Spleen (tissue), 11 donors: ENCODE measurements at regions not wholly inside any gene's neighbourhood (a gene's known extent, or its start where the extent isn't known, plus 50 kb on each side); places are given as distances from the start of the nearest gene placed in this dataset.

Source experiments
- DNase-seq: peaks from one replicate; pipeline ENCODE4 v3.0.0-alpha.2; 2020
- H3K27ac ChIP-seq, 8 donors: fragments of 200-600 bp; sonication (generic) in 7 of 8; 1 replicate in 4 of 8; 2 replicates in 4 of 8; pipeline versions ENCODE4 v1.5.0 to v1.8.0; 2016 to 2021; ENCODE audit warnings: inconsistent platforms in 4 of 8, mild to moderate bottlenecking in 4 of 8, moderate library complexity in 1 of 8
- H3K27me3 ChIP-seq, 7 donors: fragments of 200-600 bp; sonication (generic) in 6 of 7; replicated peaks in 1 of 7; 1 replicate in 4 of 7; 2 replicates in 3 of 7; pipeline versions ENCODE4 v1.5.0 to v1.8.0; 2016 to 2021; ENCODE audit warnings: inconsistent platforms in 3 of 7, mild to moderate bottlenecking in 1 of 7
- H3K36me3 ChIP-seq, 6 donors: fragments of 200-600 bp; sonication (generic) in 5 of 6; 1 replicate in 4 of 6; 2 replicates in 2 of 6; pipeline versions ENCODE4 v1.5.0 to v1.8.0; 2016 to 2021; ENCODE audit warnings: inconsistent platforms in 2 of 6
- H3K4me1 ChIP-seq, 6 donors: fragments of 200-600 bp; sonication (generic) in 5 of 6; 1 replicate in 3 of 6; 2 replicates in 3 of 6; pipeline versions ENCODE4 v1.5.0 to v1.8.0; 2016 to 2021; ENCODE audit warnings: inconsistent platforms in 3 of 6
- H3K4me3 ChIP-seq, 8 donors: fragments of 200-600 bp; sonication (generic) in 7 of 8; 1 replicate in 4 of 8; 2 replicates in 4 of 8; pipeline versions ENCODE4 v1.5.0 to v1.8.0; 2016 to 2021; ENCODE audit warnings: inconsistent platforms in 4 of 8, mild to moderate bottlenecking in 4 of 8, moderate library complexity in 2 of 8
- H3K9me3 ChIP-seq, 8 donors: fragments of 200-600 bp; sonication (generic) in 7 of 8; 1 replicate in 4 of 8; 2 replicates in 4 of 8; pipeline versions ENCODE4 v1.5.0 to v1.8.0; 2016 to 2021; ENCODE audit warnings: inconsistent platforms in 4 of 8
- POLR2A ChIP-seq, 3 donors: fragments of 450-650 bp; IDR thresholded peaks; one replicate each; pipeline ENCODE4 v1.5.1; 2017; ENCODE audit warnings: antibody characterized with exemption in 3 of 3, mild to moderate bottlenecking in 1 of 3
- POLR2AphosphoS5 ChIP-seq, 3 donors: sonication (generic); formaldehyde crosslinking; IDR thresholded peaks; one replicate each; pipeline ENCODE4 v1.5.1; 2017; ENCODE audit warnings: antibody characterized with exemption in 3 of 3
- WGBS, 5 donors: extraction: QIAGEN DNeasy Blood & Tissue Kit in 3 of 5; methylation state at CpG; one replicate each; pipeline versions ENCODE4 v1.1.5 to v1.1.7; 2013 to 2018; 5-methylcytosine and 5-hydroxymethylcytosine counted together
- intact Hi-C: fragments of 100-400 bp; cut with DNase I; formaldehyde crosslinking; loops from one replicate; pipeline ENCODE4 v1.15.0; 2023; ENCODE audit warnings: low total_unique reads
- TF ChIP-seq, protein P1 (sequence below), 11 experiments: fragments of 200-600 bp in 7 of 11; fragments of 450-650 bp in 4 of 11; sonication (generic) in 4 of 11; IDR thresholded peaks in 8 of 11; conservative IDR thresholded peaks in 3 of 11; 1 replicate in 7 of 11; 2 replicates in 4 of 11; pipeline versions ENCODE4 v1.4.0 to v1.8.0; 2016 to 2021; ENCODE audit warnings: antibody characterized with exemption in 11 of 11, inconsistent platforms in 4 of 11, mild to moderate bottlenecking in 1 of 11
- donor health status: healthy with polysubstance abuse.
- donor health status: DM: no; HTN: no; CAD: no; lungs with moderate emphysema.
- donor health status: DM: no; HTN: no; CAD: no.
- donor health status: Bipolar disorder and iron deficiency.
- donor health status: healthy.
- donor health status: DM: no; HTN: no; CAD: no.
- donor health status: DM: yes; HTN: yes; CAD: no.

DNA sequence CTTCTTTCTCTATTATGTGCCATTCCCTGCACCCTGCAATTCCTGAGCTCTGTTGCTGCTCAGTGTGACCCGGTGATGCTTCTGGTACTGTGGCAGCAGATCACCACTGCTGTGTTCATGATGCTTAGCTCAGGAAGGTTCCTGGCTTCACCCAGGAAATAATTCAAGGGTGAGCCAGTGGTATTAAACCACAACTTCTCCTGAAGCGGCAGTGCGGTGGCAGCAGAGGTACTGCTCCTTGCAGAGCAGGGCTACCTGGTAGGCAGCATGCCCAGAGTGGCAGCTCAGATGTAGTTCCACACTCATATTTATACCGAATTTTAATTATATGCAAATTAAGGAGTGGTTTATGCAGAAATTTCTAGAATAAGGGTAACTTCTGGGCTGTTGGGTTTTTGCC, 213.8 kb upstream of the ZNF608 start:
- H3K36me3 ChIP-seq: no peaks in the 10 kb centered on the region
- DNase-seq: no peak

DNA sequence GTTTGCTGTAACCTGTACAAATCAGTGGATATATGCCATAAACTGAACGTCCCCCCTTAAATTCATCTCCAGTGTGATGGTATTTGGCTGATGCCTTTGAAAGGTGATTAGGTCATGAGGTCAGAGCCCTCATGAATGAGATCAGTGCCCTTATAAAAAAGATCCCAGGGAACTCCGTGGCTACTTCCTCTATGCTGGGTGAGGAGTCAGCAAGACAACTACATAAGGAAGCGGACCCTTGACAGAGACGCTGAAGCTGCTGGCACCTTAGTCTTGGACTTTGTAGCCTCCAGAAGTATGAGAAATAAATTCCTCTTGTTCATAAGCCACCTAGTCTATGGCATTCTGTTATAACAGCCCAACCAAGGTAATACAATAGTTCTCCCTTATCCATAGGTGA, 215.1 kb upstream of the ZNF608 start:
- TF ChIP-seq POLR2A (IDR thresholded peaks at IDR 0.05) (no peak), POLR2AphosphoS5 (IDR thresholded peaks at IDR 0.05) (no peak)
- TF ChIP-seq, protein P1, sequence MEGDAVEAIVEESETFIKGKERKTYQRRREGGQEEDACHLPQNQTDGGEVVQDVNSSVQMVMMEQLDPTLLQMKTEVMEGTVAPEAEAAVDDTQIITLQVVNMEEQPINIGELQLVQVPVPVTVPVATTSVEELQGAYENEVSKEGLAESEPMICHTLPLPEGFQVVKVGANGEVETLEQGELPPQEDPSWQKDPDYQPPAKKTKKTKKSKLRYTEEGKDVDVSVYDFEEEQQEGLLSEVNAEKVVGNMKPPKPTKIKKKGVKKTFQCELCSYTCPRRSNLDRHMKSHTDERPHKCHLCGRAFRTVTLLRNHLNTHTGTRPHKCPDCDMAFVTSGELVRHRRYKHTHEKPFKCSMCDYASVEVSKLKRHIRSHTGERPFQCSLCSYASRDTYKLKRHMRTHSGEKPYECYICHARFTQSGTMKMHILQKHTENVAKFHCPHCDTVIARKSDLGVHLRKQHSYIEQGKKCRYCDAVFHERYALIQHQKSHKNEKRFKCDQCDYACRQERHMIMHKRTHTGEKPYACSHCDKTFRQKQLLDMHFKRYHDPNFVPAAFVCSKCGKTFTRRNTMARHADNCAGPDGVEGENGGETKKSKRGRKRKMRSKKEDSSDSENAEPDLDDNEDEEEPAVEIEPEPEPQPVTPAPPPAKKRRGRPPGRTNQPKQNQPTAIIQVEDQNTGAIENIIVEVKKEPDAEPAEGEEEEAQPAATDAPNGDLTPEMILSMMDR (IDR thresholded peaks at IDR 0.05 in 8 of 11, conservative IDR thresholded peaks at IDR 0.05 in 3 of 11): no peak
- intact Hi-C loops: no loop called here
- no peak overlapping the region for H3K4me3 ChIP-seq
- H3K4me1 ChIP-seq: peaks cover 0 to 12% (median 0%) of the 10 kb centered on the region in 6 donors
- H3K27ac ChIP-seq: no peak overlapping the region
- no peaks in the 10 kb centered on the region for H3K36me3 ChIP-seq
- DNase-seq: no peak
- H3K27me3 ChIP-seq: no peaks in the 10 kb centered on the region
- WGBS, 5 donors: 67 to 79% (median 70%) methylated on average over 4 of the region's 4 CpGs
- H3K9me3 ChIP-seq: no peaks in the 10 kb centered on the region

More for the DNA sequence above, 213.8 kb upstream of the ZNF608 start:
- intact Hi-C loops: no loop called here
- Histone ChIP-seq H3K27me3 (no peaks in the 10 kb centered on the region), H3K4me1 (peaks cover 0 to 12% (median 0%) of the 10 kb centered on the region in 6 donors), H3K4me3 (no peak overlapping the region), H3K27ac (no peak overlapping the region), H3K9me3 (no peaks in the 10 kb centered on the region)
- no peak for TF ChIP-seq POLR2A (IDR thresholded peaks at IDR 0.05)
- TF ChIP-seq POLR2AphosphoS5 (IDR thresholded peaks at IDR 0.05): no peak
- TF ChIP-seq, protein P1 (IDR thresholded peaks at IDR 0.05 in 8 of 11, conservative IDR thresholded peaks at IDR 0.05 in 3 of 11): no peak
- WGBS, 5 donors: 53 to 67% (median 64%) methylated on average over 4 of the region's 4 CpGs

DNA sequence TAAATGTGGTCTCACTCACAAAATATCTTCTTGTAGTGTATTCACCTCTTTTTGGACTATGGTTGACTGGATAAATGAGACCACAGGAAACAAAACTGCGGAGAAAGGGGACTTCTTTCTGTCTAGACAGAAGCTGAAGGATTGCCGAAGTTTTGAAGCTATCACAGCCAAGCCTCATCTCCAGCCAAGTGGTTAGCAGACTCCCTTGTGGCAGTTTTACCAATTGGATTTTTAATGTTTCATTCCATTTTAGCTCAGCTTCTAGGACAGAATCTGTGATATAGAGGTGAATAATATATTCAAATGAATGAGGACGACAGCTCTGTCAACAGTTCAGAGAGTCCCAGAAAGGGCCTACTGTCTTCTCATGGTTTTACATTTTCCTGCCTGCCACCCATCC, 215.7 kb upstream of the ZNF608 start:
- Histone ChIP-seq H3K27ac (no peak overlapping the region), H3K4me3 (no peak overlapping the region), H3K36me3 (no peaks in the 10 kb centered on the region), H3K4me1 (peaks cover 0 to 12% (median 0%) of the 10 kb centered on the region in 6 donors), H3K27me3 (no peaks in the 10 kb centered on the region), H3K9me3 (no peaks in the 10 kb centered on the region)
- intact Hi-C loops: no loop called here
- no peak for DNase-seq
- WGBS, 5 donors: 87 to 92% (median 92%) methylated on average over 3 of the region's 3 CpGs
- TF ChIP-seq POLR2A (IDR thresholded peaks at IDR 0.05) (no peak), POLR2AphosphoS5 (IDR thresholded peaks at IDR 0.05) (no peak)
- TF ChIP-seq, protein P1 (IDR thresholded peaks at IDR 0.05 in 8 of 11, conservative IDR thresholded peaks at IDR 0.05 in 3 of 11): no peak

DNA sequence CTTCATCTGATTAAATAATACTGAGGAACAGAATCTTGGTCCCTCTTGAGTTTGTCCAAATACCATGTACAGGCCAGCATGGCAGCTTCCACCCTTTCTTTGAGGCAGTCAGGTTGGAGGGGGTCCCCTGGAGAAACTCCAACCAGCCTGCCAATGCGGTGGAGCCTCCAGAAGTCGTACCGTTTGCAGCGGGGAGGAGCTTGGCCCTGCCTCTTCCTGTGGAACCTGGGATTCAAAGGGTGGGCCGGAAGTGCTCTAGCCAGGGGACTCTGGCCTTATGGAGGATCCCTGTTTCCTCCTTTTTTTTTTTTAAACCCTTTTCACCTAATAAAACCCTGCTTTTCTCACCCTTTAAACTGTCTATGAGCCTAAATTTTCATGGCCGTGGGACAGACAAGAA, 216.3 kb upstream of the ZNF608 start:
- H3K36me3 ChIP-seq: no peaks in the 10 kb centered on the region
- no peak overlapping the region for H3K27ac ChIP-seq
- 70 to 82% (median 77%) methylated on average over 6 of the region's 6 CpGs for WGBS, 5 donors
- TF ChIP-seq, protein P1 (IDR thresholded peaks at IDR 0.05 in 8 of 11, conservative IDR thresholded peaks at IDR 0.05 in 3 of 11): no peak
- TF ChIP-seq POLR2A (IDR thresholded peaks at IDR 0.05) (no peak), POLR2AphosphoS5 (IDR thresholded peaks at IDR 0.05) (no peak)
- H3K27me3 ChIP-seq: no peaks in the 10 kb centered on the region
- H3K4me1 ChIP-seq: peaks cover 0 to 12% (median 0%) of the 10 kb centered on the region in 6 donors
- no peak for DNase-seq
- intact Hi-C loops: no loop called here
- H3K4me3 ChIP-seq: no peak overlapping the region
- no peaks in the 10 kb centered on the region for H3K9me3 ChIP-seq
